COLO668 (cell line): ENCODE measurements at regions not wholly inside any gene's neighbourhood (a gene's known extent, or its start where the extent isn't known, plus 50 kb on each side); places are given as distances from the start of the nearest gene placed in this dataset.

ENCODE experiments used
- DNase-seq: peaks from one replicate; lab custom pipeline; 2025; ENCODE audit not compliant: unreplicated experiment; lab: John Stamatoyannopoulos, UW

DNA sequence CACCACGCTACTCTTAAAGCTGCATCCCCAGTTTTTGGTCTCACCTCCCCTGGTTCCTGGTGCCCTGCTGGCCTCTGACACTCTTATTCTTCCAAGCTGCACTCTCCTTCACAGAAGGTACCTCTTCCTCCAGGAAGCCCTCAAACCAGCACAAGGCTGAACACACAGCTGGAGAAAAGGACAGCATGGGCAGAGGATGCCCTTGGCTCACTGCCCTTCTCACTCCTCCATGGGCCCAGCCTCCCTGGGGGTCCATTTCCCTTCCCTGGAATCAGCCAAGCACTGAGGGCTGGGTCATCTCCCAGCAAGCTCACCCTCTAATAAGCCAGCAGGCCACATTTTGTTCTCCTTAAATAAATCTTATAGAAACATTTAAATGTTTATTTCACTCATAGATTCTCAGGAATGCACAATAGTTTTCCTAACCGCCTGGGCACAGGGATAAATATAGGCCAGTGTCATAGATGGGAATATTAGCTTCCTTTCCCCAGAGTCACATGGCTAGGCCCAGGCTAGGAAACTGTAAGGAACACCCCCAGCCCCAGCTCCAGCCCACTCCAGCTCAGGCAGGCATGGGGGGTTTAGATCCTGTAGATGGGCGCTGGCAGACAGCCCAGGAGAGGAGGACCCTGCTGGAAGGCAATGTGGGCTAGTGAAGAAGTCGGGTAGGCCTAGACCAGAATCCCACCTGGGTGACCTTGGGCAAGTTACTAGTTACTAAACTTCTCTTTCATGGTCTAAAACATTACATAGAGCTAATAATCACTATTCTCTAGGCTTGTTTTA is 51.5 kb downstream of the IRAG1 start:
- DNase-seq: no peak

DNA sequence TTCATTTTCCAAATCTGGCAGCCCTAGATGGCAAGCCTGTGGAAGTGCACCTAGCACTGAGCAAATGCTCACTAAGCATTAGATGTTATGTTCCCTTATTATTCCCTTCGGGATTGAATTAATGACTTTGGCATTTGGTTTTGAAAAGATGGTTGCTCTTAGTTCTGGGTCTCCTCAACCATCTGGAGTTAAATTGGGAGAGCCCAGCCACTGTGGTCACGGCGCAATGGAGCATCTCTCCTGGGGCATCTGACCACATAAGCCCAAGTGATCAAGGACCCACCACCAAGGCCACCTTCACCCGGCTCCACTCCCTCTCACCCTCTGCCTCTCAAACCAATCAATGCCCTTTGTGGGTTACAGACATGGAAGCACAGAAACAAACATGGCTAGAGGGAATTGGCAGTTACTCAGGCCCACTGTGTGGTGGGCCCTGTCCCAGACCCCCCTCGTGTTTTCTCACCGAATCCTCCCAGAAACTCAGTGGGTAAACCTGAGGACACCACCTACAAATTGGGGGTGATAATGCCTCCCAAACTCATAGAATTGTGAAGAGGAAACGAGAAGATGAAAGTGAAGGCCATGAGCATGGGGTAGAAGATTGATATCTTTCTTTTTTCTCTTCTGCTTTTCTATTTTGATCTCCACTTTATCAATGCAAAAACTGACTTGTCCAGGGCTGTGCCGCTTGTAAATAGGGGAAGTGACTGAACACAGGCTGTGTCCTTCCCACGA is 52.2 kb downstream of the IRAG1 start:
- no peak for DNase-seq

DNA sequence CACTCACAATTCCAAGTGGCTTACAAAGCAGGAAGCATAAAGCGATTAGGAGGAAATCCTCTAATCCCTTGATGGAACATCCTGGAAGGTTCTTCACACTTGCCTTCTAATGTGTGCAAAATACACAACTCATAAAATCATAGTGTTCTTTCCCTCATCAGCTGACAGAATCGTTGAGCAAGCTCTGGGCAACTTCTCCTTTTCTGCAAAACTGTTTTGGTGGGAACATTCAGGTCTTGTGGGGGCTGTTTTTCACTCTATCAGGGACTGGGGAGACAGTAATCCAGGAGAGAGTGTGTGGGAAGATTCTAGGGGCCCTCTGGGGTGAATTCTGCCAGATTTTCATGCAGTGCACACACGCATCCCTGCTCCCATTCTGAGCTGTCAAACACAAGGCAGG is 53.2 kb downstream of the IRAG1 start:
- no peak for DNase-seq

DNA sequence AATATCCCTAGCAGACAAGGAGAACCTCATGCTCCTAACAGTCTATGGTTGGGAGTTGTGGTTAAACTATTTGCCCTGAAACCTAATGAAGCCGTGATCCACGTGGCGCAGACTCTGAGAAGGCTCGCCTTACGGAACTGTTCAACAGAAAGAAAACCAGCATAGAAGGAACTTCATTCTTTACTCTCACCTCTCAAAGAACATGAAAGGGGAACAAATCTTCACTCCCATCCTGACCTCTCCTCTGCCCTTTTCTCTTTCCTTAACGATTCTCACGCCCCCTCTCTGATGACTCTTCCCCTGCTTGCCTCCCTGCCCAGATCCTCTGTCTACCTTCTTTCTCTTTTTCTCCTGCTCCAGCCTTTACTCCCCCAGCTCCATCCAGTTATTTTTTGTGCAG is 54.2 kb downstream of the IRAG1 start:
- no peak for DNase-seq

DNA sequence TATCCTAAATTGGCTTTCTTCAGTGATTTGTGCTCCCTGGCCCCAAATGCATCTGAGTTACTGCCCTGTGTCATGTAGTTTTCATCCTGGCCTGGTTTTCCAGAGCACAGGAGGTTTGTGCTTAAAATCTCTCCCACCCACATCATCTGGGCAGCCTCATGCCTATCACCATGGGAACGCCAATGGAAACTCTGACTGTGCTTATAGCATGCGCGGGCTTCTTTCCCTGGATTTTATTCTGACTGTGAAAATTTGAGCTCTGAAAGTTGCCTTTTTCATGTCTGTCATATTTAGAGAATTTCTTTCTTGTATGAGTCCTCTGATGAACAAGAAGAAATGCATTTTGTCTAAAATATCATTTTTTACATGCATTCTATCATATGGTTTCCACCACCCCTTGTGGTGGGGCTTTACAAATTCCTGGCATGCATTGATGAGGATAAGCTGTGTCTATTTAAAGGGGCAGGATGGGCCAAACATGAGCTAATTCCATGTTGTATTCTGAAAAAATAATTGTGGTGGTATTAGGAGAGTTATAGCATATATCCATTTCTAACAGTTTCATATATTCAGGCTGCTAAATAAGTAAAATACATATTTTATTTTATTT is 55.1 kb downstream of the IRAG1 start:
- no peak for DNase-seq

DNA sequence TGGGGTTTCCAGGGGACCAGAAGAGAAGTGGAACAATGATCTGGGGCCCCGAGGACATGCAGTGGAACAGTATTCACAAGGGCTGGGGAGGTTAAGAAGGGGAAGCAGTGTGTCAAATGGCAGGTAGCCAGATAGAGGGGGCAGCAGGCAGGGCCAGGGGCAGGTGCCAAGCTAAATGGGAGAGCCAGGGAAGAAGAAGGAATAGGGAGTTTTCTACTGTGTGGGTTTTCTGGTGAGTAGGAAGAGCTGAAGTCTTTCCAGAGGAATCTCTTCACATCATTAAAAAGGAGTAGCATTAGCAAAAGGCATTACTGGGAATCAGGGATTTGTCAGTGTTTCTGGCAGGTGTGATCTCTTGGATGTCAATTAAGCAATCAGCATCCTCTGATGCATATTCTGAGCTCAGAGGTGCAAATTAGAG is 55.8 kb downstream of the IRAG1 start:
- no peak for DNase-seq

DNA sequence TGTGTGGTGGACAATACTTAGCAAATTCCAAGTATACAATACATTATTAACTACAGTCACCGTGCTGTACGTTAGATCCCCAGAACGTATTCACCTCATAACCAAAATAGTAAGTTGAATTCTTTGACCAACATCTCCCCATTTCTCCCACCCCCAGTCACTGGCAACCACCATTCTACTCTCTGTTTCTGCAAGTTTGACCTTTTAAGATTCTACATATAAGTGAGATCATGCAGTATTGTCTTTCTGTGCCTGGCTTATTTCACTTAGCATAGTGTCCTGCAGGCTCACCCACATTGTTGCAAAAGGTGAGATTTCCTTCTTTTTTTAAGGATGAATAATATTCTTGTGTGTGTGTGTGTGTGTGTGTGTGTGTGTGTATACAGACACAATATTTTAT is 59.1 kb downstream of the IRAG1 start:
- no peak for DNase-seq

DNA sequence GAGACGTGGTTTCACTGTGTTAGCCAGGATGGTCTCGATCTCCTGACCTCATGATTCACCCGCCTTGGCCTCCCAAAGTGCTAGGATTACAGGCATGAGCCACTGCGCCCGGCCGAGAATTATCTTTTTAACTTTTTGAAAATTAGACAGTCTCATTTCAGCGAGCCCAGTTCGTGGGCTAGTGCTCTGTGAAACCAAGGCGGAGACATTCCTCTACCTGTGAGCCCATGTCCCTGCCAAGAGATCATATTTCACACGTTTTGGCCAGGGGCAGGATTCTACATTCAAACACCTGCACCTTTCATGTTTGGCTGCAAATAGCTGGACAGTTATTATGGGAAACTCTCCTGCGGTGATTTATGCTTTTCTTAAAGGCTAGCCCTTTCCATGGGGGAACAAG is 60.3 kb downstream of the IRAG1 start:
- no peak for DNase-seq

DNA sequence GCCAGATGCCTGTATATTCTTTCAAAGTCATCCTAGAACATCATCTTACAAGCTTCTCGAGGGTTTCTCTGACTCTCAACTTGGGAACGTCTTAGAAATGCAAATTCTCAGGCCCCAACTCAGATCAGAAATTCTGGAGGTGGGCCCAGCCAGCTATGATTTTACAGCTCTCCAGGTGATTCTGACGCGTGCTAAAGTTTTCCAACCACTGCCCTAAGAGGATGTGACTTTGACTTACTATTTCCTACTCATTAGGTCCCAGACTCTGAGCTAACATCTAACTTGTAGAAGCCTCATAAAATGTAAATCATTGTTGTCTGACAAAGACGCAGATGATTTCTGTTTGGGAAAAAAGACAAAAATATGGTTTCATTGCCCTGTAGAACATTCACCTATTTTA is 61.1 kb downstream of the IRAG1 start:
- DNase-seq: no peak

DNA sequence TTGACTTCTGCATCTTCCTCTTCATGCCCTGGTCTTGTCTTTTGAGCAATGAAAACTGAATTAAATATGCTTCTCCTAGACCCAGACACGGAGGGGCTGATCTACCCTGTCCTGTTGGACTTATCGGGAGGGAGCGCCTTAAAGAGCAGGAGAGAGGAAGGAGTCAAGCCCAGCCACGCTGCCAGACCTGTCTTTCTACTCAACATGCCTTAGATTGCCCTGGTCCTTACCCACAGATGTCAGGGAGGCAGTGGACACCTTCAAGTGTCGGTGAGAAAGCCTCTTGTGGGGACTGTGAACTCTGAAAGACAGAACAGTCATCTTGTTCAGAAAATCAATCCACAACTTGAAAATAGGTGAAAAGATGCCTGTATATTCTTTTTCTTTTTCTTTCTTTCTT is 61.8 kb downstream of the IRAG1 start:
- no peak for DNase-seq

DNA sequence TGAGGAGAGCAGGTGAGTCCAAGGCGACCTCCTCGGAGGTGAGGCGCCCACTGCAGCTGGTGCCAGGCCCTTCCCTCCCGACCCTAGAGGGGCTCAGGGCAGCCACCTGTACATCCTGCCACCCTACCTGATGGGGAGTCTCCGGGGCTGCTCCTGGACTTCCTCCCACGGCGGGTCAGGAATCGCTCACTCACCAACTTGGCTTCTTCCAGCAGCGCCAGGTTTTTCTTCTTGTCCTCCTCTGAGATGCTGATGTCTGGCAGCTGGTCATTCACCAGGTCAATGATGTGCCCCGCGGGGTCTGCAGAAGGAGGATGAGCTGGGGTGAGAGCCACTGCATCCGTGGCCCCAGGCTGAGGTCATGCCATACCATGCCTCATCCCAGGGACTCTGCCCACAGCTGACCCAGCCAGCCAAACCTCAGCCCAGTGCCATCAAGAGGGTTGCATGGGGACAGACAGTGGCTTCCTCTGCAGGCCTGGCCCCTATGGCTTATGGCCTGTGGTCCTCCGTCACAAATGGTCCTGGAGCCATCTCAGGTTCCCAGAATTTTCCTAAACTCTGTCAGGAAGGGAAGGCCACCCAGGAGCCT is 61.0 kb upstream of the LYVE1 start:
- DNase-seq: no peak

DNA sequence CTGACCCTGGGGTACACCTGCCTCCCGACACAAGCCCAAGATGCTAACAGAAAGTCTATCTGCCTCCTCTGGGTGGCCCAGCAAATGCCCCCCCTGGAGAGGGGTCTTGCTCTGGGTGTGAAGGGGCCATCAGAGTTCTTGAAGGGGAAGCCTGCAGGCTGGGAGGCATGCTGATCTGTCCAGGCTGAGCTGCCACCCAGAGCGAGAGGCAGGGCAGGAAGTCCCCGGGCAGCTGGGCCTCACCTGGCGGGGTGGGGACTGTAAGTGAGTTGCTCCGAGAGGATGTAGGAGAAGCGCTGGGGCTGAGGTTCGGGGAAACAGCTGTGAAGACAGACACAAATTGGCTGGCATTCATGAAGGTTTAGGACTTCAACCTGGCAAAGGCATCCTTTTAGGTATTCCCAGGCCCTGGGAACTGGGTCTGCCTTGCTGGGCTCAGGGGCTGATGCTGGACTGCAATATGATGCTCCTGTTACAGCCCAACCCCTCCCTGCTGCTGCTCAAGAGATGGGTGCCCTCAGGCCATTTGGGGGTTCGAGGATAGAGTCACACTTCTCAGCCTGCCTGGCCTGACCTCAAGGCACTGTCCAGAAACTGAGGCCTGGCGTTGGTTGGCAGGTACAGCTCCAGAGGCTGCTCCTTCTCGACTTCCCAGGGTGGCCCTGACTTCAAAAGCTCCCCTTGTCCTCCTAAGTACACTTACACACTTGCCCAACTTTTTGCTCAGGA is 60.2 kb upstream of the LYVE1 start:
- DNase-seq: peak; percentile 38

DNA sequence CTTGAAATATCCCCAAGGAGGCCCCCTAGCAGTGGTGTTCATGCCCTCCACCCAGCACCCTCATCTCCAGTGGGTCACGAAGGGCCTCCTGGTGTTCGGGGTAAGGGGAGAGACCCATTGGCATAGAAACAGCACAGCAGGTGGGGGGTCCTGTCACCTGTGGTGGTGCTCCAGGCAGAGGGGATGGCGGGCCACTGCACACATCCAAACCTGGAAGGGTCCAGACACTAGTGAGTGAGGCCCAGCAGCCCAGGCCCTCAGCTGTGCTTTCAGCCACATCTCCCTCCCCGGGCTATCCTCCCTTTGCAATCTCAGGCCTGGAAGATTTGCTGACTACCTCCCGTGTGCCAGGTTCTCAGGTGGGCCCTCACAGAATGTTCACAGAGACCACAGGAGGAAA is 59.4 kb upstream of the LYVE1 start:
- no peak for DNase-seq

DNA sequence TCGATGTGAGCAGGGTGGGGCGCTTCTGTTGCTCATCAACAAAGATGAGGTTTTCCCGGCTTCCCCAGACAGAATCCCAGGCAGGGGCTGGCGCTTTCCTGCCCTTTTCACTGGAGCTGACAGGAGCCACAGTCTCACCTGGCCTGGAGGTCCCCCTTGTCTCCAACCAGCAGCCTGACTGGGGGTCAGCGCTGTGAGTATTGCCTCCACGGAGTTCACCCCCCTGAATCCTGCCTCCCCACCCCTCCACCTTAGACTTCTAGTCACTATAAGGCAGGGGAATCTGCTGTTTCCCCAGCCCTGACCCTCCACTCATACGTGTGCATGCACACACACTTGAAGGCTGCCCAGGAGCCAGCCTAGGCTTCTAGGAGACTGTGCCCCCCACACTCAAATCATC is 58.8 kb upstream of the LYVE1 start:
- DNase-seq: no peak

DNA sequence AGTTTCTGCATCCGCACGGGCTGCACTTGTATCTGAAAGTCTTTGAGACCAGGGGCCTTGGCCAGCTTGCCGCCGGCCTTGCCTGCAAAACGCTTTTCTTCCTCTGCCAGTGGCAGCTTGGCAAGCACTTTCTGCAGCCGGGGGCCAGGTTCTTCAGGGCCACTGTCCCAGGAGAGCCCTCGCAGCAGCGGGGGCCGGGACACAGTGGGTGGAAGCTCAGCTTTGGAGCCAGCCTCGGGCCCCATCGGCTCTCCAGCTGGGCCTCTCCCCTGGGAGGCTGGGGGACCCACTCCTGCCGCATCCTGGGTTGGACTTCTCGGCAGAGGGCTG is 57.5 kb upstream of the LYVE1 start:
- no peak for DNase-seq

DNA sequence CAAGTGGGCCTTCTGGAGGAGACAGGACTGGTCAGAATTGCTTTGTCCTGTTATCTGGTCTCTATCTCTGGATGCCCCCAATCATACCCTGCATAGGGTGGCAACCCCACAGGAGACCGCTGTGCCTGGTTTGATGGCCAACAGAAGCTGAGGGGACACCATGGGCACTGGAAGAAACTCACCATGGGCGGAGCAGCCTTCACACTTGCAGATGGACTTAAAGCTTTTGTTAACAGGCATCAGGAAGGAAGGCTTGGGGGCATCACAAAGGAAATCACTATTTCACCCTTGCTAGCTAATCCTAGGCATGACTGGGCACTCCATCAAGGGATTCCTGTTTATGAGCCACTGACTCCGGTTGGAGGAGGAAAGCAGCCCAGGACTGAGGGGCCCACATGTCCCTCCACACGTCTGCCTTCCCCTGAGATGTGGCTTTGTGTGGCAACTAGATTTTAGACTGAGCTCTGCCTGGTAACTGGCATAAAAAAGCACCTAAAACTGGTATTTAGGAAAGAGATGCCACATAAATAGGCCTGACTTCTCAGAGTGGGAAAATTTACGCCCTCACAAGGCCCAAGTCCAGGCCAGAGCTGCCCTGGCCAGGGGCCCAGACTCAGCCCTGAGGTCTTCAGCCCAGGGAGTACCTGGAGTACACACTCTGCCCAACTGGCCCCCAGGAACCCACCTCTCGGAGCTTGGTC is 57.0 kb upstream of the LYVE1 start:
- no peak for DNase-seq

DNA sequence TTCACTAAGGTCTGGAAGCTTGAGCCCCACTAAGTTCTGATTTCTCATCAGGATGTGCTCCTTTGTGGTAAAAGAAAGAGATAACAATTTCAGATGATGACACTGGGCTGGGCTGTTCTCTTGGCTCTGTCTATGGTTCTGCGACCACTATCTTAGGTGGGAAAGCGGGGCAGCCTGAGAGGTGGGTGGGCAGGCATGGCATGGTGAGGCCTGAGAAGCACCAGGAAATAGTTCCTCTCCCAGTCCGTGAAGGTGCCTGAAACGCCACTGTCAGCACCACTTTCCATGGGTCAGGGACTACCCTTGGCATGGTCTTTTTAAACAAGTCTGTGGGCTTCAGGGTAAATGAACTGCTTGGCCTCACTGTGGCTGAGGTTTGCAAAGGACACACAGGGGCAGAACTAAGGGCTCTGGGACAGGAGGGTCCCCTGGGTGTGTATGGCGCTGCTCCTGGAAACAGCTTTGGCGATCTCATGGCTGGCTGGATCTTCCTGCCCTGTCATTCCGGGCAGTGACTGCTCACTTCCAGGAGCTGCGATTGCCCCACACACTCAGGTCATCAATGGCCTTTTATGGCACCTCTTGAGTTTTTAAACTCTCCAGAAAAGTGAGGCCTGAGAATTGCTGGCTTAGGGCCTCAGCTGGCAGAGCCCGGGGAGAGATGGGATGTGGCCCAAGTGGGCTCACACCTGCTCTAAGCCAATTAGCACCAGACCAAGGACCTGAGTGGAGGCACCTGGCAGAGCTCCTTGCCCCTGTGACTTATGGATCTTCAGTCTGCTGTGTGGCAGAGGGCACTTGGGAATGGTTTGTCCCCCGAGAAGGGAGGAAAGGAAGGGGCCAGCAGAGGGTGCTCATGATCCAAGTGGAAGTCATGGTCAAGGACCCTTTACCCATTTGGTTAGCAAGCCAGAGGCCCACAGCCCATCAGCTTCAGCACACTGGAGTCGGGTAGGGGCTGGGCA is 55.6 kb upstream of the LYVE1 start:
- DNase-seq: peak; percentile 45

DNA sequence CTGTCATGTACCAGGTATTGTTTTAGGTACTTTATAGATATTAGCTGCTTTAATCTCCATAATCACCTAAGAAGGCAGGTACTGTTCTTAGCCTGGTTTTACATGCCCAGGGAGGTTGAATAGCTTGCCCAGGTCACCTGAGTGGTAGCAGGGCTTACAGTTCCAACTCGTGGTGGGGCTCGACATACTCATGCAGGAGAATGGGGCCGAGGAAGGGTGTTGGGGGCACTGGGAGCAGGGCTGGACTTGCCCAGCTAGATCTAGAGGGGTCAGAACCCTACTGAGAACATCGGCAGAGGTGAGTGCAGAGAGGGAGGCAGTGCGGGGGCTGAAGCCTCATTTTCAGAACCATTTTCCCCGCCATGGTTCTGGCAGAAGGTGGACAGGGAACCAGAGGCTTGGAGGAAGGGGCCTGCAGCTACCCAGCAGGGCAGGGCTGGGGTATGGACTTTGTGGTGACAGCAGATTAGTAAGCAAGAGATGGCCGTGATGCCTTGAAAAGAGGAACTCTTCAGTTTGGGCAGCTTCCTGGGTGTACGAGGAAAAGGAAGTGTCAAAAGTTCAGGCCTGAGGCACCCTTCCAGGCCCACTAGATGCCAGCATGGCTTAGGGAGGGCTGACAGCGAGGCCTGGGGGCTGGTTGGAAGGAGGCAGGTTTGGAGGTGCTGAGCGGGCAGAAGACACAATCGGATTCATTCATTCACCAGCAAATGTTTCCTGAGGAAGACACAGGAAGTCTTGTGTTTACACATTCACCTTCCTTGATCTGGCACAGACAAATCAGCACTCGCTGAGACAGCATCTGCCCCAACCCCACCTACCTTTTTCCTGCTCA is 54.7 kb upstream of the LYVE1 start:
- no peak for DNase-seq

DNA sequence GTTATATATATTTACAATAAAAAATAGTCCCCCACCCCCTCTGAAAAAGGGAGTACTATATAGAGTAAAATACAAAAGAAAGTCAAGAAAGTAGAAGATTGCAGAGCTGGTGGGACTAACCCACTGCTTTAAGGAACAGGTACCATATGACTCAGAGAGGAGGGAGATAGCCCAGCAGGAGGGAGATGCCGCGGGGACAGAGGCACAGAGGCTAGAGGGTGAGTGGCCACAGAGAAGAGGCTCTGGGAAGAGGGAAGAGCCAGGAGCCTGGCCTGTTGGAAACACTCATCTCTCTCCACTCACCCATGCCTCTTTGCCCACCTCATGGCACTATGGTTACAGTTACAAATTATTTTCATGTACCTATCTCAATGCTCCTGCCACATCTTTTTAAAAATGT is 53.6 kb upstream of the LYVE1 start:
- no peak for DNase-seq
